Suprapubic skin (tissue), 4 donors: ENCODE measurements at regions not wholly inside any gene's neighbourhood (a gene's known extent, or its start where the extent isn't known, plus 50 kb on each side); places are given as distances from the start of the nearest gene placed in this dataset.

Experiments used
- EP300 ChIP-seq: sonication (generic); formaldehyde crosslinking; IDR thresholded peaks from one replicate; pipeline ENCODE4 v1.6.1; 2017; ENCODE audit warnings: antibody characterized with exemption
- POLR2A ChIP-seq, 2 donors: fragments of 450-650 bp; IDR thresholded peaks; one replicate each; pipeline ENCODE4 v1.6.1; 2017; ENCODE audit warnings: antibody characterized with exemption in 2 of 2, mild to moderate bottlenecking in 2 of 2, moderate library complexity in 2 of 2
- POLR2AphosphoS5 ChIP-seq, 3 donors: sonication (generic); formaldehyde crosslinking; IDR thresholded peaks; one replicate each; pipeline ENCODE4 v1.6.1; 2017; ENCODE audit warnings: antibody characterized with exemption in 3 of 3

DNA sequence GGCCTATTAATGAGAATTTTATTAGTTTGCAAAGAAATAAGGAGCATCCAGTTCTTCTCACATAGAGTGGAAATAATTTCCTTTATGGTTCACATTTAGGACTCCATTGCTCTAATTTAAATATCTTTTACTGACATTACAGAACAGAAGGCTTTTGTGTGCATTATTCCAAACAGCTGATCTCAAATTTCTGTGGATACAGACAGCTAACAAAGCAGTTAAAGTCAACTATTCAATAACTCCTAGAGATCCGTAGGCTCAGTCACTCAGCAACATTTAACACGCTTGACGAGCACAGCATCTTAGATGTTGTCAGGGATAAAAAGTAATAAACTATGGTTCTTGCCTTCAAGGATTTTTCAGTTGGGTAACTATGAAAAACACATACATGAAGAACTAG, 305.8 kb upstream of the SYNCRIP start:
- TF ChIP-seq EP300 = no peak
- TF ChIP-seq POLR2A (IDR thresholded peaks at IDR 0.05) = no peak
- no peak for TF ChIP-seq POLR2AphosphoS5 (IDR thresholded peaks at IDR 0.05)
